Osteoblast (primary cell): ENCODE measurements at regions not wholly inside any gene's neighbourhood (a gene's known extent, or its start where the extent isn't known, plus 50 kb on each side); places are given as distances from the start of the nearest gene placed in this dataset.
A peak's percentile ranks its signal among the peaks of the same experiment; 100 is the strongest.

ENCODE experiments used
- DNase-seq: peaks from one replicate; pipeline ENCODE4 v3.0.0; 2011; ENCODE audit warnings: low spot score, mixed read lengths; ENCODE audit not compliant: insufficient read length; ENCODE audit errors: missing footprints
- H2AFZ ChIP-seq: 2 replicates; pipeline ENCODE4 v1.6.0; 2011; ENCODE audit warnings: mild to moderate bottlenecking, low read length
- H3K27ac ChIP-seq: 2 replicates; pipeline ENCODE4 v1.5.1; 2011; ENCODE audit warnings: mild to moderate bottlenecking, low read depth, low read length, moderate library complexity
- H3K27me3 ChIP-seq: 2 replicates; pipeline ENCODE4 v1.6.0; 2012; ENCODE audit warnings: mild to moderate bottlenecking, control low read depth, inconsistent platforms, low read length, moderate library complexity; ENCODE audit not compliant: insufficient read depth
- H3K36me3 ChIP-seq: 2 replicates; pipeline ENCODE4 v1.5.1; 2011; ENCODE audit warnings: mild to moderate bottlenecking, low read length, control low read depth, moderate library complexity; ENCODE audit not compliant: insufficient read depth
- H3K4me1 ChIP-seq: 2 replicates; pipeline ENCODE4 v1.5.1; 2011; ENCODE audit warnings: mild to moderate bottlenecking, low read length, control low read depth, moderate library complexity; ENCODE audit not compliant: insufficient read depth
- H3K4me2 ChIP-seq: 2 replicates; pipeline ENCODE4 v1.6.0; 2011; ENCODE audit warnings: mild to moderate bottlenecking, low read length; ENCODE audit not compliant: insufficient read depth
- H3K4me3 ChIP-seq: fragments of 200-600 bp; sonication (generic); 3 replicates; pipeline ENCODE4 v1.5.1; 2012; ENCODE audit warnings: mild to moderate bottlenecking, low read length, inconsistent platforms; ENCODE audit not compliant: insufficient read depth
- H3K79me2 ChIP-seq: 2 replicates; pipeline ENCODE4 v1.6.0; 2012; ENCODE audit warnings: mild to moderate bottlenecking, low read length, control low read depth, inconsistent platforms; ENCODE audit not compliant: insufficient read depth
- H3K9me3 ChIP-seq: 2 replicates; pipeline ENCODE4 v1.5.1; 2011; ENCODE audit warnings: low read depth, low read length, control low read depth
- H4K20me1 ChIP-seq: 2 replicates; pipeline ENCODE4 v1.6.0; 2012; ENCODE audit warnings: mild to moderate bottlenecking, low read length, control low read depth; ENCODE audit not compliant: insufficient read depth
- TF ChIP-seq, protein P1 (sequence below): IDR thresholded peaks from 2 replicates; pipeline ENCODE4 v1.5.1; 2011; ENCODE audit warnings: mild to moderate bottlenecking, low read depth, low read length, moderate library complexity; ENCODE audit errors: extremely low read depth

DNA sequence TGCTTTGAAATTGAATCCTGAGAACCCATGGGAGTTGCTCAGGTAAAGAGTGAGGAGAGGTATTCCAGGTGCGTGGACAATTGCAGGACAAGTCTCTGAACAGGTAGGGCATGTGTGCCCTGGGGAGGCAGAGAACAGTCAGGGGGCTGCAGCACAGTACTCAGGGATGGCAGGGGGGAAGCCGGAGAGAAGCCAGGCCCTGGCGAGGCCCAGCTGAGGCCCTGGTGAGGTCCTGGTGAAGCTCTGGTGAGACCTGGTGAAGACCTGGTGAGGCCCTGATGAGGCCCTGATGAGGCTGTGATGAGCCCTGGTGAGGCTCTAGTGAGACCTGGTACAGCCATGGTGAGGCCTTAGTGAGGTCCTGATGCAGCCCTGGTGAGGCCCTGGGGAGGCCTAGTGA lies 155.5 kb upstream of the GDF10 start:
- H3K4me2 ChIP-seq: no peak overlapping the region
- H3K36me3 ChIP-seq: no peaks in the 10 kb centered on the region
- TF ChIP-seq, protein P1, sequence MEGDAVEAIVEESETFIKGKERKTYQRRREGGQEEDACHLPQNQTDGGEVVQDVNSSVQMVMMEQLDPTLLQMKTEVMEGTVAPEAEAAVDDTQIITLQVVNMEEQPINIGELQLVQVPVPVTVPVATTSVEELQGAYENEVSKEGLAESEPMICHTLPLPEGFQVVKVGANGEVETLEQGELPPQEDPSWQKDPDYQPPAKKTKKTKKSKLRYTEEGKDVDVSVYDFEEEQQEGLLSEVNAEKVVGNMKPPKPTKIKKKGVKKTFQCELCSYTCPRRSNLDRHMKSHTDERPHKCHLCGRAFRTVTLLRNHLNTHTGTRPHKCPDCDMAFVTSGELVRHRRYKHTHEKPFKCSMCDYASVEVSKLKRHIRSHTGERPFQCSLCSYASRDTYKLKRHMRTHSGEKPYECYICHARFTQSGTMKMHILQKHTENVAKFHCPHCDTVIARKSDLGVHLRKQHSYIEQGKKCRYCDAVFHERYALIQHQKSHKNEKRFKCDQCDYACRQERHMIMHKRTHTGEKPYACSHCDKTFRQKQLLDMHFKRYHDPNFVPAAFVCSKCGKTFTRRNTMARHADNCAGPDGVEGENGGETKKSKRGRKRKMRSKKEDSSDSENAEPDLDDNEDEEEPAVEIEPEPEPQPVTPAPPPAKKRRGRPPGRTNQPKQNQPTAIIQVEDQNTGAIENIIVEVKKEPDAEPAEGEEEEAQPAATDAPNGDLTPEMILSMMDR: no peak

DNA sequence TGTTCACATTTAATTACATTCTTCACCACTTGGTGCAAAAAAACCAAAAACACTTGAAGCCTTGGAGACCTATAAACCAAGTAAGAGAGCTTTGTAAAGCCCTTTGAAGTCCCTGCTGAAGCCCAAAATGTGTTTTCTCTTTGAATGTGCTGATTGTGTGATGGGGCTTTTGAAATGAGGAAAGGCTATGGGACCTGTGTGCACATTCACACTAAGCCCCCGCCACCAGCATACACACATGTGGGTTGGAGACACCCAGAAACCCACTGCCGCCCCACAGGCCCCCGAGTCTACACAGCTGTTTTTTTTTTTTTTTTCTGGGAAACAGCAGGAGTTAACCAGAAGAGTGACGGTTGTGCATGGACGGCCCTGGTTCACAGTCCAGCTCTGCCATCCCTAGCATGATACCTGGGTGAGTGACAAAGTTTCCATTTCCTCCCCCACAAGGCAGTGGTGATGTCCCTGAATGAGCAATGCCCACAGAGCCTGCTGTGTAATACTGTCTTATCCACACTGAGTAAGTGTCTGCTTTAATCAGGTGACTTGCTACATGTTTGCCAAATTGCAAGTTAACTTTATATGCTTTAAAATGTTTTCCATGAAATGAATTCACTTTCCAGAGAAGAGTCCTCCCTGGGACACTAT lies 154.6 kb upstream of the GDF10 start:
- Histone ChIP-seq H3K79me2 (no peaks in the 10 kb centered on the region), H2AFZ (no peak overlapping the region), H3K27me3 (no peaks in the 10 kb centered on the region), H3K9me3 (no peaks in the 10 kb centered on the region), H3K4me1 (peaks cover 7% of the 10 kb centered on the region), H4K20me1 (no peaks in the 10 kb centered on the region), H3K27ac (no peak overlapping the region), H3K4me2 (no peak overlapping the region), H3K36me3 (no peaks in the 10 kb centered on the region), H3K4me3 (no peak overlapping the region)
- TF ChIP-seq, protein P1: no peak
- DNase-seq: no peak

More for the DNA sequence above, 155.5 kb upstream of the GDF10 start:
- H4K20me1 ChIP-seq: no peaks in the 10 kb centered on the region
- no peak for DNase-seq
- no peaks in the 10 kb centered on the region for H3K27me3 ChIP-seq
- H3K79me2 ChIP-seq: no peaks in the 10 kb centered on the region
- no peaks in the 10 kb centered on the region for H3K9me3 ChIP-seq
- H3K4me1 ChIP-seq: peaks cover 7% of the 10 kb centered on the region
- no peak overlapping the region for H2AFZ ChIP-seq
- no peak overlapping the region for H3K4me3 ChIP-seq
- no peak overlapping the region for H3K27ac ChIP-seq

DNA sequence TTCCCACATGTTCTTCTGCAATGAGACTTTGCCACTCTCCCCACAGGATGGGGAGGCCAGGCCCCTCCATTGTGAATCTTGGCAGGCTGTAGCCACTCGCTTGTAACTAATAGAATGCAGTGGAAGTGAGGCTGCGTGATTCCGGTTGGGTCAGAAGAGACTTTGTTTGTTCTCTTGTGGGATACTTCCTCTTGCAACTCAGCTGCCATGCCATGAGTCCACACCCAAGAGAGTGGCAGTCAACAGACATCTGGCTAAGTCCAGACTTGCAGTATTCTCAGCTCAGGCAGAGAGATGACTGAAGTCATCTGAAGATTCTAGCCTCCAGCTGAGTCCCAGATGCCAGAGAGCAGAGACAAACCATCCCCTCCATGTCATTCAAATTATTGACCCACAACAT lies 153.4 kb upstream of the GDF10 start:
- no peaks in the 10 kb centered on the region for H3K79me2 ChIP-seq
- TF ChIP-seq, protein P1: no peak
- DNase-seq: no peak

DNA sequence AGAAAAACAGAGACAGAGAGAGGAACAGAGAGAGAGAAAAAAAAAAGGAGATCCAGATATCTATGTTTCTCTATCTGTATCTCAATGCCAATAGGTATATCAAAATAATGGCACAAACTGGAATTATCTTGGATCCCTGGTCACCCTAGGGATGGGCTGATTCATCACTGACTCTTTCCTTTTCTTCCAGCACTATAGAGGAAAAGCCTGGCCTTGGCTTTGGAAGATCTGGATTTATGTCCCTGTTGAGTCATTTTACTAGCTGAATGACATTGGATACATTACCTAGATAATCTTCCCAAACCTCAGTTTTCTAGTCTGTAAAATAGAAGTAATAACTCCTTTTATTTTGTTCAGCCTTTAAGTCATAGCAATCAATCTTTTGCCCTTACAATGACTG lies 152.8 kb upstream of the GDF10 start:
- TF ChIP-seq, protein P1: no peak
- peaks cover 7% of the 10 kb centered on the region for H3K4me1 ChIP-seq
- no peaks in the 10 kb centered on the region for H3K9me3 ChIP-seq
- no peak overlapping the region for H3K4me2 ChIP-seq
- no peak overlapping the region for H3K4me3 ChIP-seq
- no peak overlapping the region for H2AFZ ChIP-seq
- no peaks in the 10 kb centered on the region for H3K79me2 ChIP-seq
- no peaks in the 10 kb centered on the region for H3K36me3 ChIP-seq
- H3K27me3 ChIP-seq: no peaks in the 10 kb centered on the region
- no peak overlapping the region for H3K27ac ChIP-seq
- H4K20me1 ChIP-seq: no peaks in the 10 kb centered on the region
- DNase-seq: peak; percentile 87

More for the DNA sequence above, 153.4 kb upstream of the GDF10 start:
- H4K20me1 ChIP-seq: no peaks in the 10 kb centered on the region
- H3K36me3 ChIP-seq: no peaks in the 10 kb centered on the region
- peaks cover 7% of the 10 kb centered on the region for H3K4me1 ChIP-seq
- H3K27me3 ChIP-seq: no peaks in the 10 kb centered on the region
- H2AFZ ChIP-seq: no peak overlapping the region
- H3K9me3 ChIP-seq: no peaks in the 10 kb centered on the region
- H3K4me3 ChIP-seq: no peak overlapping the region
- H3K4me2 ChIP-seq: no peak overlapping the region
- H3K27ac ChIP-seq: no peak overlapping the region
